ENCODE measurements at regions not wholly inside any gene's neighbourhood (a gene's known extent, or its start where the extent isn't known, plus 50 kb on each side); places are given as distances from the start of the nearest gene placed in this dataset.

DNA sequence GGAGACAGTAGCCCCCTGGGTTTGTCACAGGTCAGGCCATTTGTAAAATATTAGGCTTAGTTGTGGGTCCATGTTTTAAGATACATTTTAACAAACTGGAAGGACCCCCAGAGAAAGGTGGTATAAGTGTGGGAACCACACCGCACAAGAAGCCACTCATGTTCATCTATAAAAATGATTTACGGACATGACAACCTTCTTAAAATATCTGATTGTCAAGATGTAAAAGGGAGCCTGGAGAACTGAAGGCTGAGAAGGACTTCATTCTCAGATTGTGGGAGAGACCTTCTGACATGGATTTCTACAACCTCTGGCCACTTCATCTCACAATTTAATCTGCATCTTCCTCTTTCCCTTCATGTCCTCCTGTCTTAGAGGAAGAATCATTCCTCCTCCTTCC is 102.4 kb downstream of the VCPKMT start:
- peaks cover 20% of the 10 kb centered on the region for H3K4me1 ChIP-seq
- 15% methylated on average over 2 of the region's 2 CpGs for WGBS (ENCODE audit: missing lambda C conversion rate)
- CTCF ChIA-PET = no interaction called here
- no peak for ATAC-seq
- DNase-seq (ENCODE audit: low read depth in 1 of 2, low spot score in 1 of 2) = no peak
- POLR2A ChIA-PET = interaction anchor here (0.6 kb wide), 1 partner anchor 23 kb away, joined by 3 read pairs; no protein-coding TSS in a partner anchor
- TF ChIP-seq, protein P1, sequence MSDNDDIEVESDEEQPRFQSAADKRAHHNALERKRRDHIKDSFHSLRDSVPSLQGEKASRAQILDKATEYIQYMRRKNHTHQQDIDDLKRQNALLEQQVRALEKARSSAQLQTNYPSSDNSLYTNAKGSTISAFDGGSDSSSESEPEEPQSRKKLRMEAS (IDR thresholded peaks at IDR 0.05) = no peak
- no peak for TF ChIP-seq E2F6 (IDR thresholded peaks at IDR 0.05; ENCODE audit: borderline replicate concordance, low read depth)
- no peak for TF ChIP-seq CHD4 (IDR thresholded peaks at IDR 0.05; ENCODE audit: borderline replicate concordance)
- TF ChIP-seq HOXA7 (CRISPR knock-in tag; IDR thresholded peaks at IDR 0.05) = no peak
- TF ChIP-seq ESRRA (IDR thresholded peaks at IDR 0.05; ENCODE audit: borderline replicate concordance, low read length) = no peak
- no peak for TF ChIP-seq TFCP2L1 (CRISPR knock-in tag; IDR thresholded peaks at IDR 0.05)
- TF ChIP-seq, protein P2, sequence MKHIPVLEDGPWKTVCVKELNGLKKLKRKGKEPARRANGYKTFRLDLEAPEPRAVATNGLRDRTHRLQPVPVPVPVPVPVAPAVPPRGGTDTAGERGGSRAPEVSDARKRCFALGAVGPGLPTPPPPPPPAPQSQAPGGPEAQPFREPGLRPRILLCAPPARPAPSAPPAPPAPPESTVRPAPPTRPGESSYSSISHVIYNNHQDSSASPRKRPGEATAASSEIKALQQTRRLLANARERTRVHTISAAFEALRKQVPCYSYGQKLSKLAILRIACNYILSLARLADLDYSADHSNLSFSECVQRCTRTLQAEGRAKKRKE (CRISPR knock-in tag; IDR thresholded peaks at IDR 0.05; ENCODE audit: low read depth) = no peak
- TF ChIP-seq EP300 (IDR thresholded peaks at IDR 0.05) = no peak
- no peak for TF ChIP-seq ZNF302 (CRISPR knock-in tag; IDR thresholded peaks at IDR 0.05)
- TF ChIP-seq, protein P3, sequence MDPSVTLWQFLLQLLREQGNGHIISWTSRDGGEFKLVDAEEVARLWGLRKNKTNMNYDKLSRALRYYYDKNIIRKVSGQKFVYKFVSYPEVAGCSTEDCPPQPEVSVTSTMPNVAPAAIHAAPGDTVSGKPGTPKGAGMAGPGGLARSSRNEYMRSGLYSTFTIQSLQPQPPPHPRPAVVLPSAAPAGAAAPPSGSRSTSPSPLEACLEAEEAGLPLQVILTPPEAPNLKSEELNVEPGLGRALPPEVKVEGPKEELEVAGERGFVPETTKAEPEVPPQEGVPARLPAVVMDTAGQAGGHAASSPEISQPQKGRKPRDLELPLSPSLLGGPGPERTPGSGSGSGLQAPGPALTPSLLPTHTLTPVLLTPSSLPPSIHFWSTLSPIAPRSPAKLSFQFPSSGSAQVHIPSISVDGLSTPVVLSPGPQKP (IDR thresholded peaks at IDR 0.05; ENCODE audit: low read depth, low read length) = no peak
- TF ChIP-seq RNF2 (IDR thresholded peaks at IDR 0.05; ENCODE audit: borderline replicate concordance, low read depth) = no peak
- TF ChIP-seq EHMT2 (IDR thresholded peaks at IDR 0.05; ENCODE audit: low read depth) = no peak
- TF ChIP-seq HOXB13 (CRISPR knock-in tag; IDR thresholded peaks at IDR 0.05; ENCODE audit: low read depth) = no peak
- no peak for TF ChIP-seq FOXS1 (CRISPR knock-in tag; IDR thresholded peaks at IDR 0.05)
- no peak for TF ChIP-seq KDM1A (IDR thresholded peaks at IDR 0.05; ENCODE audit: low read depth)
- no peak for TF ChIP-seq HOXB5 (CRISPR knock-in tag; IDR thresholded peaks at IDR 0.05)
- TF ChIP-seq CHD2 (IDR thresholded peaks at IDR 0.05; ENCODE audit: low read length, partially characterized antibody) = no peak
- no peak for TF ChIP-seq REST (IDR thresholded peaks at IDR 0.05)
- no peak for TF ChIP-seq HEYL (CRISPR knock-in tag; IDR thresholded peaks at IDR 0.05)
- TF ChIP-seq ZSCAN20 (CRISPR knock-in tag; IDR thresholded peaks at IDR 0.05) = no peak
- no peak overlapping the region for H3K4me2 ChIP-seq
- H3K9me3 ChIP-seq = no peaks in the 10 kb centered on the region
- no peak for FAIRE-seq
- 0 out of 6 replicates have a peak overlapping the region, but pooled peaks of 1 of the 2 experiments have one; percentile 10 for H3K27ac ChIP-seq
- H3K4me3 ChIP-seq = no peak overlapping the region

All from A549 (cell line).